Right hindlimb (tissue), 1 donor: ENCODE measurements at regions not wholly inside any gene's neighbourhood (a gene's known extent, or its start where the extent isn't known, plus 50 kb on each side); places are given as distances from the start of the nearest gene placed in this dataset.
A peak's percentile ranks its signal among the peaks of the same experiment; 100 is the strongest.
"Not testable (repeated sequence)": the region's sequence is repeated elsewhere in the genome, so short reads cannot be mapped to it uniquely, and the experiment has no call there.

ENCODE experiments used
- DNase-seq: peaks from one replicate; pipeline ENCODE4 v3.0.0-alpha.2; 2018

DNA sequence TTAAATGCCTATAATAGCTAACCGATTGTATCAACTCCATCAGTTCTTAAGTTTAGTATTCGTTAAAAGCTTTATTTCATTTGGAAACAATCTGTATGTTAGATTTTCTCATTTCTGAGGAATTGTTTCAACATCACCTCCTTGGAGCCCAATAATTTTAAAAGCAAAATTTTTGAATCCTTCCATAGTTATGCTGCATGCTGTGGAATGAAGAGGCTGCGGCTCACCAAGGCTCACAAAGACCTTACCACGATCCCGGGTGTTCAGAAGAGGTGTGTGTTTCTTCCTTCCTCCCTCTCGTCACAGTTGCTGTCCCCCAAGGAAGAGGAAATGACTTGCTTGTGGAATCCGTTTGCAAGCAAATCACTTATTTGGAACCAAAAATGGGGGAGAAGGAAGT lies 143.8 kb downstream of the FGF1 start:
- DNase-seq: no peak

DNA sequence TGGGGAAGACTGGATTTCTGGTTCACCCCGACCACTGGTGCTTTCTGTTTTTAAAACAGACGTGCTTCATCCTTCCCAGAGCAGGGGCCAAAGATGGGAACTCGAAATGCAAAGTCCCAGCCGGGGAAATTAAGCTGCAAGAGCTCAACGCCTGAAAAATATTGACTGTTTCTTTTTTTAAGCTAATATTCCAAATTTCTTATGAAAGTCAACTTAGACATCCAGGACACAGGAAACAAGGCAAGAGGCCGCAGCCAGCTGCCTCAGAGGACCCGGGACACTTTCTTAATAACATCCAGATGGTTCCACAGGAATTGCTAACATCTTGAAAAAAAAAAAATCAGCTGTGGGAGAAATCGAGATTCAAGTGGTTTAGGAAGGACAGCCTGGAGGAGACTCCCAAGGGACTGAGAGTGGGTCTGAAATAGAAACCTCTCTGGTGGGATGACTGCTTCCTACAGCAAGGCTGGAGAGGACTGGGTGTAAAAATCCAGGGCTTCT lies 144.9 kb downstream of the FGF1 start:
- DNase-seq: peak; percentile 83

DNA sequence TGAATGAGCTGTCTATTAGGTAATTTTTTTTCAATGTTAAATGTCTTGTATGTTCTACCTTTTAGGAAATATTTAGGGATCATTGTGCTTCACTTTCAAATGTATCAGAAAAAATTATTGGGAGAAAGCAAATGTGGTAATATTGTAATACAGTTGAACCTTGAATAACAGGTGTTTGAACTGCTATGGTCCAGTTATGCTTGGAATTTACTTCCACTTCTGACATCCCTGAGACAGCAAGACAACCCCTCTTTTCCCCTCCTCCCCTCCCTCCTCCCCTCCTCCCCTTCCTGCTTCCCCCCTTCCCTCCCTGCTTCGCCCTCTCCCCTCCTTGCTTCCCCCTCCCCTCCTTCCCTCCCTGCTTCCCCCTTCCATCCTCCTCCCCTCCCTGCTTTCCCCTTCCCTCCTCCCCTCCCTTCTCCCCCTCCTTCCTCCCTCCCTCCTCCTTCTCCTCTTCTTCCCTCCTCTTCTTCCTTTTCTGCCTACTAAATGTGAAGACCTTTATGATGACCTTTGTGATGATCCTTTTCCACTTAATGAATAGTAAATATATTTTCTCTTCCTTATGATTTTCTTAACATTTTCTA lies 146.6 kb downstream of the FGF1 start:
- no peak for DNase-seq

DNA sequence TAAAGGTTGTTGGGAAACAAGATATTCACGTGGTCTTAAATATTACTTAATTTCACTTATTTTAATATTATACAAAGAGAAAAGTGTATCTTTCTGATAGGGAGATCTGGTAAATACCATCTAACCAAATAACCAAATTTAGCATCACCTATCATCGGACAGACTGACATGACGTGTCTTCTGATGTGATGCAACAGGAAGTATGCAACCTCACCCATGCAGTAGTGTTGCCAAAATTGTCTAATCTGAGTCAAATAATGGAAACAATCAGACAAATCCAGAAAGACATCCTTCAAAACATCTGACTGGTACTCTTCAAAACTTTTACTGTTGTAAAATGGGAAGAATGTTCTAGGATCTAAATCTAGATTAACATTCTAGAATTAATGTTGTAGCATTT lies 148.0 kb downstream of the FGF1 start:
- no peak for DNase-seq

DNA sequence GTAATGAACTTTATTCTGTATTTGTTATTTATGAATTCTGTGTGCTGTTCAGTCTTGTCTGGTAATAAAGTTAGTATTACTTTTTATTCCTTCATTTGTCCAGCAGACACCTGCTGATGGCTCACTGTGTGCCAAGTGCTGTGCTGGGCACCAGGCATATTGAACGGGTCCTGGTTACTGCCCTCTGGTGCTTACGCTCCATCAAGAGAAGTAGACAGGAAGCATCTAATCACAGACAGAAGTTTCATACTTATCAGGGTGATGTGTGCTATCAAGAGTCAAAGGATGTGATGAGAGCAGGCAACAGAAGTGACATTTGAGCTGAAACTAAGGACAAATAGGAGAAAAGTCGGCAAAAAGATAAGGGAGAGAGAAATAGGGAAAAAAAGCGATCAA lies 153.1 kb downstream of the FGF1 start:
- DNase-seq: no peak

DNA sequence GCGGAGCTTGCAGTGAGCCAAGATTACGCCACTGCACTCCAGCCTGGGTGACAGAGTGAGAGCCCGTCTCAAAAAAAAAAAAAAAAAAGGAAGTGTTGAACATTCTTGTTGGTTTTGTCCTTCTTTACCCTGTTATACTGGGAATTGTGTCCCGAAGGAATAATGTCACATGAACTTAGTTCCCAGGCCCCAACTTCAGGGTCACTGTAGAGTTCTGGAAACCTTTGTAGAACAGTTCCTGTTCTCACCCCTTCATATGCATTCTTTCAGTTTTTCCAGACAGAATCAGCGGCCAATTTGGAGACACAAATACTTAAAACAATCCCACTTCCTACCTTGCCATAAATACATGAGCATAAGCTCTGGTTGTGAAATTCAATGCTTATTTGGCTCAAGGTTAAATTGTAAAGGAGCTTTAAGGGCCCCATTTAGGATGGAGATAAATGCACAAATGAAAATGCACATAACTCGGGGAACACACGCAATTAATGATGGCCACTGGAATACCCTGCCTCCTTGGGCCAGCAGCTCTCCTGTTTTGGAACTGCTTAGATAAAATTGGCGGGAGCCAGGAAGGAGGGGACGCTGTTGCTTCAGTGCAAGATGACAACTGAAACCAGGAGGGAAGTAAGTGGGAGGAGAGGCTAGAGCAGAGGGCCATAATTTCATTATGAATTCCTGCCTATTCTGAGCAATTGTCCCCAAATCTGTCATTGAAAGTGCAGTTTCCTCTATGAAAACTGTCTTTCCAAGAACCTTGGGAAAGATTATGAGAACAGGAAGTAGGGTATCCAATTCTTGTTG lies 153.7 kb downstream of the FGF1 start:
- peak; percentile 54 for DNase-seq

DNA sequence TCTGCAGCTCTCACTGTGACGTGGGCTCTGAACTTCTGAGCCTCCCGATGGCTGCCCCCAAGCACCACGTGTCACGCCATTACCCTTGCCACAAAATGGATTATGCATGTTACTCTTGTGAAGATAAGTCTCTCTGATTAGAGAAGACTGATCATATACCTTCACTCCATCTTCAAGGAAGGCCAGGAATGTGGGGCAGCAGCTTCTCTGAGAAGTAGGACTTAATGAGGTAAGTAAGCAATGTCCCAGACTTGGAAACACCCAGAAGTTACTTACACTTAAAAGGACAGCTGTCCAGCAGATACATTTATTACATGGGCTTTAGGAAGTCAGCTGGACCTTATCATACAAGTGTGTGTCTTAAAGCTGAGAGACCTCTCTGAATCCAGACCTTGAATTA lies 155.0 kb downstream of the FGF1 start:
- no peak for DNase-seq

DNA sequence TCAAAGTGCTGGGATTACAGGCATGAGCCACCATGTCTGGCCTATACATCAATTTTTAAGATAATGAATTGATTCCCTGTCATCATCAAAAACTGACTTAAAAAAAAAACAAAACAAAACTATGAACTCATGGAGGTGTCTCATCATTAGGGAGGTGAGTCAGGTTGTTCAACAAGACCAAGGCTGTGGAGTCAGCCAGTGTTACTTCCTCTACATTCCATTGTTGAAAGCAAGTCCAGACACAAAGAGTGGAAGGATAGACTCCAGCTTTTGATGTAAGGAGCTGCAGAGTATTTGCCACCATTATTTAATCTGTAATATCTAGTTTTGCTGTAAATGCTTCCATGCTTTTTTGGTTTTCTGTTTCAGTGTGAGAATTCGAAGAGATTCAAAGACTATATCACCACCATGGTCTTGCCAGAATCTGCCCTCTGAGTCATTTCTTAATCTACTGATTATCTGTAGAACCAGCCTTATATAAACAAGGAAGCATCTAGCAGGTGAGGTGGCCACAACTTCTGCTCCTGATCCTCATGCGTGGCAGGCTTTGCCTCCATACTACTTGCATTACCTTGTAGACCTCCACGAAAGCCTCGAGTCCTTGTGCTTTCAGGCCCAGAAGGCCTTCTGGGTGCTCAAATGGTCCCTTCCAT lies 156.1 kb downstream of the FGF1 start:
- DNase-seq: no peak

DNA sequence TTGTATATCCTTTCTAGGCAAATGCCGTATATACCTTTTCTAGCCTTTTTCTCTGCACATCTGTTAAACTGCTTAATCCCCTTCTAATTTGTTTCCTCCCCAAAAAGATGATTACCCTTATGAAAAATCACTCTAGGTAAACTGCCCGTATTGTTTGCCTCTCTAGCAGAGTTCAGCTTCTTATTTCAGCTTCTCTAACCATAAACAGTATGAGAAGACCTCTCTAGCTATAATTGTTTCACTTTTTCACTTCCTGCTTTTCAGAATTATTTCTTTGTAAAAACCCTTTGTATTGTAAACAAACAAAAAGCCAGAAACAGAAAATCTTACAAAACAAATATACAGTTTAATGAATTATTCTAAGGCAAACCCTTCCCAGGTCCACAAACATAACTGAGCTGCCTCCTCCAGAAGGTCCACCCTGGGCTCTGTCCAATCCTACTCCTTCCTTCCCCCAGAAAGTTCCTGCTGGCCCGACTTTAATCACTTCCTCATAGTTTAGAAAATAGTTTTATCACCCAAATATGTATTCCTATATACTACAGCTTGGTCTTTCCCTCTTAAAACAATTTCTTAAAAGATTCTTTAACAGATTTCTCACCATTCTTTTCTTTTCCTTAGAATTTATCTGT lies 158.1 kb downstream of the FGF1 start:
- no peak for DNase-seq

DNA sequence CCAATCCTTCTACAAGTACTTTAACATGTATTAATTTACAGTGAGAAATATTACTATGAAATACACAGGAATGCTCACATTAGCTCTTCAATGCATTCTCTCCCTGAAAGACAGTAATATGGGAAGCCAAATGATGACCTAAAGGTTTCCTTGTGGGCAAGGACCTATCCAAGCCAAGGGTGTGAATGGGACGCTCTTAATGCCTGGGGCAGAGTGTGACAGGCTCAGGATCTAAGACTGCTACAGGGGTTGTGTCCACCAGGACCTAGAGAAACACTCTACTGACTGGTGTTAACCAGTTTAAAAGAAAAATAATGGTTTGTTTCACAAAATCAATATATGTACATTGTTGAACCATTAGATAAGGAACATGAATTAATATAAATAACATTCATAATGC lies 158.7 kb downstream of the FGF1 start:
- no peak for DNase-seq

DNA sequence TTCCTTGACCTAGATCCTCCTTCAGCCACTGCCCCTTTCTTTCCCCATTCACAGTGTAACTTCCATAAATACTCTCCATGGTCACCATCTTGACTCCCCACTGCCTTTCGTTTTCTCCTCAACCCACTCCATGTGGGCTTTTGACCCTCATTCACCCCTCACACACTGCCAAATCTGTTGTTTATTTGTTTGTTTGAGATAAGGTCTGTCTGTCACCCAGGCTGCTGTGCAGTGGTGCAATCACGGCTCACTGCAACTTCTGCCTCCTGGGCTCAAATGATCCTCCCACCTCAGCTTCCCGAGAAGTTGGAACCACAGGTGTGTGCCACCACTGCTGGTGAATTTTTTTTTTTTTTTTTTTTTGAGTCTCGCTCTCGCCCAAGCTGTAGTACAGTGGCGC lies 162.9 kb downstream of the FGF1 start:
- DNase-seq: no peak

DNA sequence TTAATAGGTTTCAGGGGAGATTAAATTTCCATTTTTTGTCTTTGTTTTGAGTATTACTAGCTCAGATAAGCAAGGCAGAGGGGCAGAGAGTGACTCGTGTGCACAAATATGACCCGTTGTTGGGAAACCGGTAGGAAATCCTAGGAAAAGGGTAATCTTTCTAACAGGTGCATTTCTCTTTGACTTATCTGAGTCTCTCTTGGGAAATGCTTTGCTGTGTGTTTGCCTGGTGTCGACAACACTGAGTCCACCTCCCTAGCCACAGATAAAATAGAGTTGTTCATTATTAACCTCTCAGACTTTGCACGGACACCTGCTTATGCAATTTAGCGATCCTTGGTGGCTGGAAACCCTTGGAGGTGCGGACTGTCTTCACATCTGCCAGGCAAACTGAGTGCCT lies 164.2 kb downstream of the FGF1 start:
- no peak for DNase-seq

DNA sequence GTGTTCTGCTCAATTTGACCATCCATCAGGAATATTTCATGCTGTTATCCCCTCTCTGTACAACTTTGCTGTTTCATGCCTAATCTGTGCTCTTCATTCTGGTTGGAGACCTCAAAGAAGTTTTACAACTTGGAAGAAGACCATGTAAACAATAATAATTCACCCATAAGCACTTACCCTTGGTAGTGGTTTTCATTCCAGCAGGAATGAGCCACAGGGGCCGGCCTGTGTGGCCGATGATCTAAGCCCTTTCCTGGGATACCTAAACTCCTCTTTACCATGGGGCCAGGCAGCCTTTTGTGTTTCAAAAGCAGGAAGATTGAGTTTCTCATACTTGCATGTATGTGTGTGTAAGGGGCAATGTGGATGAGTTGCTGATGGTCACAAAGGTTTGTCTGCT lies 165.0 kb downstream of the FGF1 start:
- DNase-seq: no peak

DNA sequence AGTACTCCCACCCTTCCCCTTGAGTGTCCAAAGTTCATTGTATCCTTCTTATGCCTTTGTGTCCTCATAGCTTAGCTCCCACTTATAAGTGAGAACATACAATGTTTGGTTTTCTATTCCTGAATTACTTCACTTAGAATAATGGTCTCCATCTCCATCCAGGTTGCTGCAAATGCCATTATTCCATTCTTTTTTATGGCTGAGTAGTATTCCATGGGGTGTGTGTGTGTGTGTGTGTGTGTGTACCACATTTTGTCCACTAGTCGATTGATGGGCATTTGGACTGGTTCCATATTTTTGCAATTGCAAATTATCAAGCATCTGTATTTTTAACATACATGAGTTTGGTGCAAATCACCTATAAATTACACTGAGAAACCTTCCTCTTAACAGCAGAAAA lies 166.0 kb downstream of the FGF1 start:
- not testable (repeated sequence) for DNase-seq

DNA sequence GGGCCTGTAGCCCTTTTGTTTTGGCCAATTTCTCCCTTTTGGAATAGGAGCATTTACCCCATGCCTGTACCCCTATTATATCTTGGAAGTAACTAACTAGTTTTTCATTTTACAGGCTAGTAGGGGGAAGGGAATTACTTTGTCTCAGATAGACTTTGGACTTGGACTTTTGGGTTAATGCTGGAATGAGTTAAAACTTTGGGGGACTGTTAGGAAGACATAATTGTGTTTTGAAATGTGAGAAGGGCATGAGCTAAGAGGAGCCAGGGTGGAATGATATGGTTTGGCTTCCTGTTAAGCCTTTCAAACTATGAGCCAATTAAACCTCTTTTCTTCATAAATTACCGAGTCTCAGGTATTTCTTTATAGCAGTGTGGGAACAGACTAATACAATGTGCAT lies 168.1 kb downstream of the FGF1 start:
- DNase-seq: no peak

DNA sequence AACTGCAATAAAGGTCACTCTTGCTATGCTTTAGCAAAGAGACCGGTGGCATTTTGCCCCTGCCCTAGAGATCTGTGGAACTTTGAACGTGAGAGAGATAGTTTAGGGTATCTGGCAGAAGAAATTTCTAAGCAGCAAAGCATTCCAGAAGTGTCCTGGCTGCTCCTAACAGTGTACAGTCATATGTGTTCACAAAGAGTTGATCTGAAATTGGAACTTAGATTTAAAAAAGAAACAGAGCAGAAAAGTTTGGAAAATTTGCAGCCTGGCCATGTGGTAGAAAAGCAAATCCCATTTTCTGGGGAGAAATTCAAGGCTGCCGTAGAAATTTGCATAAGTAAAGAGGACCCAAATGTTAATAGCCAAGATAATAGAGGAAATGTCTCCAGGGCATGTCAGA lies 169.2 kb downstream of the FGF1 start:
- DNase-seq: no peak

DNA sequence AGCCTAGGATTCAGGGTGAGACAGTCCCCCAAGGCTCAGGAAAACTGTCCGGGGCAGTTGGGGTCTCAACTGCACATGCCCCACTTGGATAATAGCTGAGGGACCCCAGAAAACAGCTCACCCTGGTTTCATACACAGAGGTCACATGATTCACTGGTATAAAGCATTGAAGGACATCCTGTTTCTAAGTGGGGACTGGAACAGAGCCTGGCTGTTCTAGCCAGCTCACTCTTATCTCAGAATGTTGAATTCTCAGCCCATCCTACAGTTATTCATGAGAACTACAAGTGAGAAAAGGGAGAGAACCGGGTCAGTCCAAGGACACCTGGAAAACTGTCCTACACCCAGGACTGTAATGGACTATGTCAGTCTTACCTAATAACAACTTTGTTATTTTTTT lies 170.9 kb downstream of the FGF1 start:
- DNase-seq: no peak

DNA sequence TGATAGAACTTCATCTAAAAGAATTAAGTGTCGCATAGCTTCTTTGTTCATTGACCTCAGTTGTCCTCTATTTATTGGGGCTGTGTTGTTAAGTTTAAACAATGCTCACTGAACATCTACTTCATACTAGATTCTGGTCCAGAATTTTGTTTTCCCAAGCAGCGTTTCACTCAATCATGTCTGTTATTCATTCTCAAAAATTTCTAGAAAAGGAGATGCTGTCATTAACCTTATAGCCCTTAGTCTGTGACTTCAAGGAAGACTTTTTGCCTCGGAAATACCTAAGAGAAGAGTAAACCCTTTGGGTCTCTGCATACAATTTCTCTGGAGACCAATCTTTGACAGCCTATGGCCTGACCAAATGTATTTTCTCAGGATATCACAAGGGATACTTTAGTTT lies 171.7 kb downstream of the FGF1 start:
- DNase-seq: no peak

DNA sequence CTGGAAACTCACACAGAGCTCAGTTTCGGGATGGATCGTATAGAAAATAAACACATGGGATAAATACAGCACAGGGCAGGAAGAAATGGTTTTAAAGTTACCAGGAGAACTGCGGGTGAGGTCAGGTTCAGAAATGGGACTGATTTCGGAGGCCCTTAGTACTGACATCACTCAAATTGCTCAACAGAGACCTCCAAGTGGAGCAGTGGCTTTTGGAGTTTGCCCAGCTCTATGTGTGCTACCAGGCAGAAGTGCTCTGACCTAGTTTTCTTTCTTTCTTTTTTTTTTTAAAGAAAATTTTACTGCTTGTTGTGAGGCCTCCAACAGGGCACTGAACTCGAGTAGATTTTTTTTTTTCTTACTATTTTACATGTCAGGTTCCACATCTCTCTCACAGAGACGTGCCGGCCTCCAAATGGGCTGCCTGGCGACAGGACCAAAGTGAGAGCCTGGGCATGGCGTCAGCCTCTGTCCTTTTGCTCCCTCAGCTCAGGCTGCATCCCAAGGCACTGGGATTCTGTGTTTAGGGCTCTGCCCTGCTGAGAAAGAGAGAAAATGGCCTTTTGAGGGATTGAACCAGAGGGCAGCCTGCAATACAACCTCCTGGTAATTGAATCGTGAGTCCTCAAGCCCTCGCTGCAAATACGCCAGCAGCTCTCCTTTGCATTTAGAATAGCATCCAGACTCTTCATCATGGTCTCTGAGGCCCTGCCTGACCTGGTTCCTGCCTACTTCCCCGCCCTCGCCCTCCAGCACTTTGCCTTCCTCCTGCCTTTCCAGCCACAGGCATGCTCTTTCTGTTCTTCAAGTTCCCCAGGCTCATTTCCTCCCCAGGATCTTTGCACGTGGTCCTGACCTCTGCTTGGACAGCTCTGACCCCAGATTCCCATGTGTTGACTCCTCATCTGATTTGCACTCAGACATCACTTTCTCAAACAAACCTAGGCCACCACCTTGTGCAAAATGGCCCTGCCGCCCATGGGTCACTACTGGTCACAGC lies 173.5 kb downstream of the FGF1 start:
- no peak for DNase-seq

DNA sequence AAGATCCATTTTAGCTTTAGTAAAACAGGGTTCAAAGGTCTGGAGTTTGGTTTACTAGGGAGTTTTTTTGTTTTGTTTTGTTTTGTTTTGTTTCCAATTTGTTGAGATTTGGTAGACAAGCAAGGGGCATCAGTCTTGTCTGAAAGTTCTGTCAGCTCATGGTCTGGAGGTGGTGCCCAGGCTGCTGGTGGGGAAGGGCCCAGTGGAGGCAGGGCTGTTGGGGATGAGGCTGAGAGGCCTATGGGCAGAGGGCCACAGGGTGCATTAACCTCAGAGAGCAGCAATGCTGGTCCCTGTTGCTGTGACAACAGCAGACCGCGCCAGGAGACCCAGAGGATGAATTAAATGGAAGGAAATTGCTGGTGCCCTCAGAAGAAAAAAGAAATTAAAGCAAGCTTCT lies 174.5 kb downstream of the FGF1 start:
- DNase-seq: no peak

DNA sequence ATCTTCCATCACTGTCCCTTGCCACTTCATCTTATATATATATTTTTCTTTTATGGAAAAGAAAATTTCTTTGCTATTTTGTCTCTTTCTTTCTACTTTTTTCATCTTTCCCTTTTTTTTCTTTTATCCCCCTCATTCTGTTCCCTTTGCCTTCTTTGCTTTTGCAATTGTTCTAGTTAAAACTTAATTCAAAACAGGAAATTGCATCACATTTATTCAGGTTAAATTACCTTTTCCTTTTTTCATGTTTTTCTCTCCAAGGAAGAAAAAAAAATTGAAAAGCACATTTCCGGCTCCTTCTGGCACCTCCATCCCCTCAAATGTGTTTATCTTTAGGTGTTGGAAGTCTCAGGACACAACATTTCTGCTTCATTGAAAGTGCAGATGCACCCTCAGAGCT lies 176.9 kb downstream of the FGF1 start:
- no peak for DNase-seq

DNA sequence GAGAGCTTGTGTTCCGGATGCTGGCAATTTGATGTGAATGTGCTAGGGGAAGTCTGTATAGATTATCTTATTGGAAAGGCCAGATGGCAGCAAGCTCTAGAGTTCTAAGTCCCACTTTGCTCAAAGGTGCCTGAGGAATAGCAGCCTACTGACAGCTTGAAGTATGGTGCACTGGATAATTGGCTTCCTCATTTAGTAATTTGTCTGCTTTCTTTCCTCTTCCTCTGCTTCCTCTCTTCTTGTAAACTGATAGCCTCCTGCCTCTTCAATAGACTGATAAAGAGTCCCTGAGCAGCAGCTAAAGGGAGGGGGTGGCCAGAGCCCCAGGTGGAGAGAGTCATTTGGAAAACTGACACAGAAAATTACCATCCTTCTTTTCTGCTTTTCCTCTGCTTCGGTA lies 177.3 kb downstream of the FGF1 start:
- DNase-seq: no peak
